SJCRH30 (cell line): ENCODE measurements at regions not wholly inside any gene's neighbourhood (a gene's known extent, or its start where the extent isn't known, plus 50 kb on each side); places are given as distances from the start of the nearest gene placed in this dataset.
"Not testable (repeated sequence)": the region's sequence is repeated elsewhere in the genome, so short reads cannot be mapped to it uniquely, and the experiment has no call there.

Experiments
- DNase-seq, 2 experiments: peaks; one replicate each; pipeline ENCODE4 v3.0.0-alpha.2; 2015 to 2020
- H3K27ac ChIP-seq: fragments of 250-450 bp; sonication (Bioruptor Pico); 2 replicates; pipeline ENCODE4 v1.5.1; 2020; ENCODE audit warnings: mild to moderate bottlenecking, moderate library complexity
- H3K27me3 ChIP-seq: fragments of 250-450 bp; sonication (Bioruptor Pico); 2 replicates; pipeline ENCODE4 v1.5.1; 2020; ENCODE audit warnings: mild to moderate bottlenecking, moderate library complexity
- H3K36me3 ChIP-seq: fragments of 250-450 bp; sonication (Bioruptor Pico); 2 replicates; pipeline ENCODE4 v1.5.1; 2020; ENCODE audit warnings: mild to moderate bottlenecking, moderate library complexity
- H3K4me1 ChIP-seq: fragments of 250-450 bp; sonication (Bioruptor Pico); 2 replicates; pipeline ENCODE4 v1.5.1; 2020; ENCODE audit warnings: mild to moderate bottlenecking, moderate library complexity
- H3K4me3 ChIP-seq: fragments of 250-450 bp; sonication (Bioruptor Pico); 2 replicates; pipeline ENCODE4 v1.5.1; 2020; ENCODE audit warnings: mild to moderate bottlenecking, moderate library complexity
- H3K9me3 ChIP-seq: fragments of 250-450 bp; sonication (Bioruptor Pico); replicated peaks from 2 replicates; pipeline ENCODE4 v1.5.1; 2020; ENCODE audit warnings: mild to moderate bottlenecking, moderate library complexity

DNA sequence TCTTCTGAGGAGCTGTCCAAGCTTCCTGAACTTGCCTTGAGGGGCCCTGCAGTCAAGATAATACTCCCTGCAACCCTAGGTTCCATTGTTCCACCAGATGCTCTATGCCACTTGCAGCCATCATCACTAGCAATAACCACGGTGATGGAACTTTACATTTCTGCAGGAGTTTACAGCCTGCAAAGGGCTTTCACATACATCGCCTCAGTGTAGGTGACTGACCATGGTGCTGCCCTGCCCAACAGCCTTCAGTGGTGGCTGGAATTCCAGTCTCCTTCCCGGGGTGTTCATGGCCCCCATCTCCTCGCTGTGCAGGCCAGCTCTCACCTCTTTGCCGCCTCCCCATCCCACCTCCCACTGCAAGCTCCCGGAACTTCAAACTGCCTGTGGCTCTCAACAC is 225.5 kb upstream of the ECI2 start:
- Histone ChIP-seq H3K27me3 (no peaks in the 10 kb centered on the region), H3K36me3 (no peaks in the 10 kb centered on the region), H3K9me3 (no peaks in the 10 kb centered on the region), H3K4me3 (no peak overlapping the region), H3K4me1 (peaks cover 16% of the 10 kb centered on the region), H3K27ac (no peak overlapping the region)
- DNase-seq = no peak

DNA sequence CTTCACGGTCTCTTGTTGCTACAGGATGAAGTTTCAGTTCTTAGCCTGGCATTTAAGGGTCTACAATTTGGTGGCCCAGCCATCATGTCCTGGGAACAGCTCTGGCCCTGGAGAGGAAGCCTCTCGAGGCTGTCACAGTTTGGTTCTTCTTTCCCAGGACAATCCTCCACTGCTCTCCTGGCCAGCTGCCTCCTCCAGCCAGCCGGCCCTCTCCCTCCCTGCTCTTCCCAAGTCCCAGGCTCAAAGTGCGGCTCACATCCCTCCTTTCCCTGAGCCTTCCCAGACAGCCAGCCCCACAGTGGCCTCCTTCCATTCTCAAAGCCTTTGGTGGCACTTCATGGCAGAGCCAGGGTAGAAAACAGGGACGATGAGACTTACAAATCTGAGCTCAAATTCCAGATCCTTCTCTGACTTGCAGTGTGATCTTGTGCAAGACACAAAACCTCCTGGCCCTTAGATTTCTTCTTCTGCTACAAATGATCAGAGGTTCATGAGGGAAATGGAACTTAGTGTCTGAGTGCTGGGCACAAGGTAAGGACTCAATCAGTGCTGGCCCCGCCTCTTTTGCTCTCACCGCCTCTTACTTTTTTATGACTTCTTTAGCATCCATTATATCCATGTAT is 223.8 kb upstream of the ECI2 start:
- Histone ChIP-seq H3K27ac (peak overlapping the region; percentile 96), H3K4me1 (peaks cover 12% of the 10 kb centered on the region), H3K36me3 (no peaks in the 10 kb centered on the region), H3K4me3 (peak overlapping the region; percentile 40), H3K9me3 (no peaks in the 10 kb centered on the region), H3K27me3 (no peaks in the 10 kb centered on the region)
- peak in 1 of 2 experiments; percentile 48 for DNase-seq

DNA sequence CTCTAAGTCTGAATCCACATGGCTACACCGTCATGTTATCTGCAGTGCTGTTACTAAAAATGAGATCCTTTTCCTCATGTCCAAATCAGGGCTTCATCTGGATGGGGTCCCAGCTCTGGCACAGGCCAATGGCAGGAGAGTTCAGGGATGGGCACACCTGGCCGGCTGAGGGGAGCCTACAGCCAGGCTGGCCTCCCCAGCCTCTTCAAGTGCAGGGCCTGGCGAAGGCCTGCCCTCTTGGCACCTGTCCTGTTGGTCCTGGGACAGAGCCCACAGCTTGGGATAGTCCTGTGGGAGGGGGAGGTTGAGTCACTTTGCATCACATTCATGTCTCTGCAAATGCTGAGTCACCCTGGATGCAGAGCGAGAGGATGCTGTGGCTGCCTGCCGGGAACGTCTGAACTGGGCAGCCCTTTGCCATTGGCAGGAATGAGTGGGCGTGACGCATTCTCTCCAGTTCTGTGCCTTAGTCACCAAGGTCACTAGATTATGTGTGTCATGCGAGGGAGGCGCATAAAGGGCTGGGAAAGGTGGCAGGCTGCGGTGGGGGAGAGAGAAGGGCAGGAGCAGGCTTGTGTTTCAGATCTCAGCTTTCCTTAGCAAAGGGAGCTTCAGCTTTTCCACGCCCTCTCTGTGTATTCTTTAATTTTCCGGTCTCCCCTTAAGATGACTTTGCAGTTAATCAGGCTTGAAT is 223.2 kb upstream of the ECI2 start:
- H3K9me3 ChIP-seq = no peaks in the 10 kb centered on the region
- H3K4me3 ChIP-seq = peak overlapping the region; percentile 40
- peak; percentile 93 to 95 for DNase-seq
- peak overlapping the region; percentile 96 for H3K27ac ChIP-seq
- no peaks in the 10 kb centered on the region for H3K36me3 ChIP-seq
- no peaks in the 10 kb centered on the region for H3K27me3 ChIP-seq
- H3K4me1 ChIP-seq = peaks cover 16% of the 10 kb centered on the region

DNA sequence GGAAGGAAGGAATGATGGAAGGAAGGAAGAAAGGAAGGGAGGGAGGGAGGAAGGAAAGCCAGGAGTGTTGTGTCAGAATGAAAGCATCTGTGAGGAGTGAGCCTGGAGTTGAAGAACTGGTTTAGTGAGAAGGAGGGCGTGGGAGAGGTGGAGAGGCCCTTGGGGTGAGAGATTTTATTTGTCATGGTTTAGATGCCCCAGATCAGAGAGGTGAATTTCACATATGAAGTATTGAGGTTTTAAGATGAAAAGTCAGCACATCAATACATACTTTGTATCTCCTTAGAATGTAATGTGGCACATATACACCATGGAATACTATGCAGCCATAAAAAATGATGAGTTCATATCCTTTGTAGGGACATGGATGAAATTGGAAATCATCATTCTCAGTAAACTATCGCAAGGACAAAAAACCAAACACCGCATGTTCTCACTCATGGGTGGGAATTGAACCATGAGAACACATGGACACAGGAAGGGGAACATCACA is 222.3 kb upstream of the ECI2 start:
- not testable (repeated sequence) for H3K27me3 ChIP-seq, H3K27ac ChIP-seq, H3K4me3 ChIP-seq, DNase-seq, H3K36me3 ChIP-seq, H3K9me3 ChIP-seq
- peaks cover 25% of the 10 kb centered on the region for H3K4me1 ChIP-seq

DNA sequence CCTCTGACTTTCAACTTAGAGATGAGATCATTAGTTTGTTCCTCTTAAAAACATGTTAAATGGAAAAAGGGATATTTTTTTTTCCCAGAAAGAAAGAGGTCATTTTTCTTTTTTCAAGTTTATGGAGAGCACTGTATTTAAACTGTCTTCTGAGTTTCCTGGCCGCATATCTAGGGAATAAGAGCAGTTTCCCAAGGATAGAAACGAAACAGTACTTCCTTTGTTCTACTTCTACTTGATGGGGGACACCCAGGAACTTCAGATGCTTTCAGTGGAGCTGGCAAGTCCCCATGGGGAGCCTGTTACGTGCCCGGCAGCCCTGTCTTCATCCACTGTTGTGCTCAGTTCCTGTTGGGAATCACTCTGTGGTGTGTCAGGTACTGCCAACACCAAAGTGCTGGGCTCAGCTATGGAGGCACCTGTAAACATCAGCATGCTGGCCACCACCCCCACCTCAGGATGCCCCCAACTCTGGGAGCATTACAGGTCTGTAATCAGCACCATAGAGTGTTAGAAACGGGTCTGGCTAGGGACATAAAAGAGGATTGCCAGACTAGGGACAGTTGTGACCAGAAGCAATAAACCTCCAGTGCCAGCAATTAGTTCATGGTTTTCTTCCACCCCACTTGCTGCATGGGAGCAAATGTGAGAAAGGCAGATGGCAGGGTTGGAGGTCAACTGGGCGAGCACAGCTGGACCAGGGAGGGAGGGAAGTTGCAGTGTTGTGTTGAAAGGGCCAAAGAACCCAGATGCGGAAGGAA is 221.7 kb upstream of the ECI2 start:
- no peaks in the 10 kb centered on the region for H3K36me3 ChIP-seq
- no peaks in the 10 kb centered on the region for H3K9me3 ChIP-seq
- no peak for DNase-seq
- H3K4me3 ChIP-seq = no peak overlapping the region
- no peaks in the 10 kb centered on the region for H3K27me3 ChIP-seq
- H3K4me1 ChIP-seq = peaks cover 29% of the 10 kb centered on the region
- no peak overlapping the region for H3K27ac ChIP-seq

DNA sequence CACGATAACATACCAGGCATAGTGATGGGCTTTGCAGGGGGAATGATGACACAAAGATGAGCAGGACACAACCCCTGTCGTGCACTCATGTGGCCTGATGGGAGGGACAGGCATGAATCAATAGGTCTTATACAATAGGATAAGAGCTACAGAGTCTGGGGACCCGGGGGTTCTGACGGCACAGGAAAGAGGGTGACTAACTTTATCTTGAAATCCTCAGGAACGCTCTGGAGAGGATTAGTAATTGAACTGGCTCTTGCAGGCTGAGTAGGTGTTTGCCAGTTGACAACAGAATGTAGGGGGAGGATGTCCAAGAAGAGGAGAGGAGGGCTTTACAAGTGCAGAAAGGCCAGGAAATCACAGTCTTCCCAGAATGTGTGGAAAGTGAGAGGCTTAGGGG is 219.9 kb upstream of the ECI2 start:
- H3K4me1 ChIP-seq = peaks cover 40% of the 10 kb centered on the region
- H3K27ac ChIP-seq = no peak overlapping the region
- H3K27me3 ChIP-seq = no peaks in the 10 kb centered on the region
- H3K36me3 ChIP-seq = no peaks in the 10 kb centered on the region
- no peaks in the 10 kb centered on the region for H3K9me3 ChIP-seq
- H3K4me3 ChIP-seq = no peak overlapping the region
- DNase-seq = no peak

DNA sequence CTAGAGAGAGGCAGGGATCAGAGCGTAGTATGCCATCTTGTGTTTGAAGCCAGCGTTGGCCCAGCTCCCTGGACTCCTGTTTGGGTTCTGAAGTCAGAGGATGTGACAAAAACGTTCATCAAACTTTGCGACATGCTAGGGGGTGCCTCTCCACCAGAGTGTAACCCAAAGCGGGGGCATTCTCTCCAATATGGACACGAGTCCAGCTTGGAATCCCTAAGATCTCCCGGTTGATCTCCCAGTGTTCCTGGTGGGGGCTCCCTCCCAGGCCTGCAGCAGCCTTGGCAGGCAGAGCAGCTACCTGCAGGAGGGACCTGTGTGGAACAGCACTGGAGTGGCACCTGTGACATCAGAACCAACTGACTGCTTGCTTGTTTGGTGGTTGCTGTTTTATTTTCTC is 218.8 kb upstream of the ECI2 start:
- Histone ChIP-seq H3K4me3 (no peak overlapping the region), H3K27ac (peak overlapping the region; percentile 99; the same call in 1 of the 2 replicates), H3K9me3 (no peaks in the 10 kb centered on the region), H3K36me3 (no peaks in the 10 kb centered on the region), H3K4me1 (peaks cover 32% of the 10 kb centered on the region), H3K27me3 (no peaks in the 10 kb centered on the region)
- DNase-seq = no peak

DNA sequence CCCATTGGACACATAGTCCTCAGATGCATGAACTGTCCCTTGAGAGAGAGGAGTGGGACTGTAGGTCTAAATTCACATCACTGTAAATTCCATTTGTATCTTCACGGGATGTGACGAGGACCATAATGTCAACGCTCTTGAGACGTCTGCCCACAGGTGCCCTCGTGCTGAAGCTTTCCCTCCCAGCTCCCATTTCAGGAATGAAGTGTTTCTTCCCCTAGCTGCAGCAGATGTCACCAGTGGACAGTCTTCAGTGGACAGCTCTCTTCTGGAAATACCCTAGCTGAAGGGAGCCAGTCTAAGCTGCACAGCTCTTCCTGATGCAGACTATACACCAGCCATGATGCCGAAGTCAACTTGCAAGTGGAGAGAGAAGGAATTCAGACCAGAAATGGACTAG is 217.4 kb upstream of the ECI2 start:
- Histone ChIP-seq H3K27me3 (no peaks in the 10 kb centered on the region), H3K27ac (peak overlapping the region; percentile 99), H3K36me3 (no peaks in the 10 kb centered on the region), H3K4me1 (peaks cover 29% of the 10 kb centered on the region), H3K9me3 (no peaks in the 10 kb centered on the region), H3K4me3 (peak overlapping the region; percentile 27)
- DNase-seq = peak; percentile 76 to 88

DNA sequence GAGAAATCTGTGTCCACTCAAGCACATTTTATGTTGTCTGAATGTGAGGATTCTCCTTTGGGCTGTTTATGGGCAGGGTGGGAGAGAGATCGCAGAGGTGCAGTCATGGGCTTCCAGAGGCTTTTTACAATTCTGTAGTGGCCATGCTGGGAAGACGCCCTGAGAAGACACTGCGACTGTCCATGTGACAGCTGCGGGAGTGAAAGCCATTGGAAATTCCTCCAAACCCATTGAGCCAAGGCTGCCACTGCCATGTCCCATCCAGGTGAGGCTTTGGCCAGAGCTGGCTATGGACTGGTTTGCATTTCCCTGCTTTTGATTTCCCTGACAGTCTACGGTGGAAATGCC is 216.9 kb upstream of the ECI2 start:
- Histone ChIP-seq H3K36me3 (no peaks in the 10 kb centered on the region), H3K9me3 (no peaks in the 10 kb centered on the region), H3K27ac (peak overlapping the region; percentile 99), H3K4me3 (peak overlapping the region; percentile 27), H3K4me1 (peaks cover 29% of the 10 kb centered on the region), H3K27me3 (no peaks in the 10 kb centered on the region)
- DNase-seq = no peak

DNA sequence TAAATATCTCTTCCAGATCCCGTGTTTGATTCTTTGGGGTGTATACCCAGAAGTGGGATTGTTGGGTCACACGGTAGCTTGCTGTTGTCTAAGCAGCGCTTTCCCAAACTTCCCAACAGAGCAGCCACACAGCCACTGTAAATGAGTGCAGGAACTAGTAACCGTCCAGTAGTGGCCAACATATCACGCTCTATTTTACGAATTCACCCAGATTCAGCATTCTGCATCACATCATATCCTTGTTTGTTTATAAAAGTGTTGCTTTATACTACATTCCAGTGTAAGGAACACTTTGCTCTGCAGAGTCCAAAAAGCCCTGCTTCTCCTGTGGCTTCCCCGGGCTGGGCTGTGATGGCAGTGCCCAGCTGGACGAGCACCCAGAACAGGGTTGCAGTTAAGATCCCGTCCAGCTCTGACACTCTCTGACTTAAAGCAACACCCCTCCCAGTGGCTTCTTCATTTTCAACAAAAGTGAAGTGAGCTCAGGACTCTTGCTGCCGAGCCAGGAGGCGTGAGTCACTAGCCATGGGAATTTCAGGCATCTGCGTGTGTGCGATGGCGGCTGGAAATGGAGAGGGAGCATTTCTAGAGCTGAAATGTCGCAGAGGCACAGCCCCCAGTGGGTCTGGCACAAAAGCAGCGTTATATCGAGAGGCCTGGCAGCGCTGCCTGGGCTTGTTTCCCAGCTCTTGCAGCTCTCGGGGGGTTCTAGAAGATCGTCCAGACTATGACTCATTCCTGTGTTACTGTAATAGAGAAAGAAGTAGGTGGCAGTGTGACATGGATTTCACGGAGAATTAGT is 216.3 kb upstream of the ECI2 start:
- DNase-seq = peak; percentile 92 to 95
- H3K27ac ChIP-seq = peak overlapping the region; percentile 99
- peaks cover 29% of the 10 kb centered on the region for H3K4me1 ChIP-seq
- no peaks in the 10 kb centered on the region for H3K27me3 ChIP-seq
- no peaks in the 10 kb centered on the region for H3K9me3 ChIP-seq
- H3K36me3 ChIP-seq = no peaks in the 10 kb centered on the region
- peak overlapping the region; percentile 27 for H3K4me3 ChIP-seq

DNA sequence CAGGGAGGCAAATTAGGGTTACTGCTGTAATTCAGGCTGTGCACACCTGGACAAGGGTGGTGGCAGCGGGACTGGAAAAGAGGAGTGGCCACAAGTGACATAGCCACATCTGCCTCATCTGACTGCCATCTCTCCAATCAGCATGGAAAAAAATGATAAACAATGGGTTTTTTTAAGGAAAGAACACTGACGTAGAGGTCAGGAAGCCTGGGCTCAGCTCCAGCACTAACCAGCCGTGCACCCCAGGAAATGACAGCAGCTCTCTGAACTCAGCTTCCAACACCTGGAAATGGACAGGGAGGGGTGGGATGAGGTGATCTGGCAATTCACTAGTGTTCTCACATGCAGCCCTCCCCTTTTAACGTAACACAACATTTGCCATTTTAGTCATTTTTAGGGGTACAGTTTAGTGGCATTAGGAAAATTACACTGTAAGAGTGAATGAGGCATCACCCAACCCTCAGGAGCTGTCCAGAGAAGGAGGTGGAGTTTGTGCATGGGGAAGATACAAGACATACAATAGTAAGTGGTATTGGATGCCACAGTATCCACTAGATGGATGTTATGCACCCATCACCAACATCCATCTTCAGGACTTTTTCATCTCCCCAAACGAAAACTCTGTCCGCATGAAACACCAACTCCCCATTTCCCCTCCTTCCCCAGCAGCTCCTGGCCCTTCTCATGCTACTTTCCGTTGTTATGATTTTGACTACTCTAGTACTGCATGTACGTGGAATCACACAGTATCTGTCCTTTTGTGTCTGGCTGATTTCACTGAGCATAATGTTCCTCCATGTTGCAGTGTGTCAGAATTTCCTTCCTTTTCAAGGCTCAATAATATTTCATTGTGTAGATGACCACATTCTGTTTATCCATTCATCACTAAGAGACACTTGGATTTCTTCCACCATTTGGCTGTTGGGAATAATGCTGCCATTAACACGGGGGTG is 215.5 kb upstream of the ECI2 start:
- H3K9me3 ChIP-seq = no peaks in the 10 kb centered on the region
- no peaks in the 10 kb centered on the region for H3K36me3 ChIP-seq
- no peaks in the 10 kb centered on the region for H3K27me3 ChIP-seq
- peaks cover 29% of the 10 kb centered on the region for H3K4me1 ChIP-seq
- peak overlapping the region; percentile 99 for H3K27ac ChIP-seq
- no peak for DNase-seq
- peak overlapping the region; percentile 27 for H3K4me3 ChIP-seq

DNA sequence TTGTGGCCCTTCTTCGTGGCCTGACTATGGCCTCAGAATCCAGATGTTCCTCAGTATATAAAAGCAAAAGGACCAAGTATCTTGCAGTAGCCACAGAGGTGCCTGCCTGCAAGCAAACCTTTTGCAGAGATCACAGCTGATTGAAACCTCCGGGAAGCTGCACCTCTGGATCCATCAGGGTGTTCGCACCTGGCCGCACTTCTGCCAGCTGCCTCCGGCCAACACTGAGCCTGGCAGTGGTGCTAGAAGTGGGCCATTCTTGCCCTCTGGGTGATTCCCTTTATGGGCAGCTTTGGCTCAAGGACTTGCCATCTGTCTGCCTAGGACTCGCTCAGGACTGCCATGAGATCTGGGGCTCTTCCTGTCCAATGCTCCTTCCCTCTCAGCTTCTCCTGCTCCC is 214.6 kb upstream of the ECI2 start:
- Histone ChIP-seq H3K27ac (no peak overlapping the region), H3K4me1 (peaks cover 38% of the 10 kb centered on the region), H3K9me3 (no peaks in the 10 kb centered on the region), H3K4me3 (no peak overlapping the region), H3K27me3 (no peaks in the 10 kb centered on the region), H3K36me3 (no peaks in the 10 kb centered on the region)
- no peak for DNase-seq

DNA sequence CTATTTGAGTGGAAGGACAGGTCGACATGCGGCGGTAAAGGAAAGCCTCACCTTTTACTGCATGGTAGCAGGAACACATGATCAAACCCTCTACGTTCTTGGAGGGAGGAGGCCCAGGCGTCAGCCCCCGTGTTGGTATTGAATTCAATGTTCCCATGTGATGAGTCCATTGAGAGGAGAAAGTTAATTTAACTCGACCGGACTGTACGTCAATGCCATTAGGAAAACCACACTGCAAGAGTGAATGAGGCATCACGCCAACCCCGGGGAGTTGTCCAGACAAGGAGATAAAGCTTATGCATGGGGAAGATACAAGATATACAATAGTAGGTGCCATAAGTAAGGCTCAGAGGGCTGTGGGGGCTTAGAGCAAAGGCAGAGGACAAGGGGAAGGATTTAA is 213.9 kb upstream of the ECI2 start:
- DNase-seq = no peak
- Histone ChIP-seq H3K27ac (no peak overlapping the region), H3K27me3 (no peaks in the 10 kb centered on the region), H3K9me3 (no peaks in the 10 kb centered on the region), H3K36me3 (no peaks in the 10 kb centered on the region), H3K4me1 (peaks cover 39% of the 10 kb centered on the region), H3K4me3 (no peak overlapping the region)
